Prostate gland (tissue), 2 donors: ENCODE measurements at regions not wholly inside any gene's neighbourhood (a gene's known extent, or its start where the extent isn't known, plus 50 kb on each side); places are given as distances from the start of the nearest gene placed in this dataset.
"Not testable (repeated sequence)": the region's sequence is repeated elsewhere in the genome, so short reads cannot be mapped to it uniquely, and the experiment has no call there.

Experiments
- DNase-seq: peaks from one replicate; pipeline ENCODE4 v3.0.0-alpha.2; 2019; ENCODE audit warnings: low spot score
- H3K27ac ChIP-seq, 2 donors: fragments of 200-600 bp; sonication (generic); 2 replicates each; pipeline ENCODE4 v1.5.1; 2017 to 2019
- H3K27me3 ChIP-seq: fragments of 200-600 bp; sonication (generic); replicated peaks from 2 replicates; pipeline ENCODE4 v1.5.1; 2019; ENCODE audit not compliant: insufficient read depth
- H3K36me3 ChIP-seq, 2 donors: fragments of 200-600 bp; sonication (generic); 1 replicate in 1 of 2; 2 replicates in 1 of 2; pipeline versions ENCODE4 v1.5.1 to v1.8.1; 2017 to 2019
- H3K4me1 ChIP-seq: fragments of 200-600 bp; sonication (generic); replicated peaks from 2 replicates; pipeline ENCODE4 v1.5.1; 2019
- H3K4me3 ChIP-seq, 2 donors: fragments of 200-600 bp; sonication (generic); 2 replicates each; pipeline ENCODE4 v1.5.1; 2017 to 2019
- H3K9me3 ChIP-seq: fragments of 200-600 bp; sonication (generic); 2 replicates; pipeline ENCODE4 v1.5.1; 2017
- CTCF ChIP-seq, 4 experiments: fragments of 200-600 bp in 2 of 4; fragments of 450-650 bp in 2 of 4; sonication (generic) in 2 of 4; IDR thresholded peaks; 1 replicate in 3 of 4; 2 replicates in 1 of 4; pipeline ENCODE4 v1.5.1; 2016 to 2019; ENCODE audit warnings: antibody characterized with exemption in 4 of 4, mild to moderate bottlenecking in 2 of 4, moderate library complexity in 2 of 4
- POLR2A ChIP-seq: fragments of 450-650 bp; IDR thresholded peaks from one replicate; pipeline ENCODE4 v1.6.1; 2016; ENCODE audit warnings: antibody characterized with exemption, mild to moderate bottlenecking
- POLR2AphosphoS5 ChIP-seq: sonication (generic); formaldehyde crosslinking; IDR thresholded peaks from one replicate; pipeline ENCODE4 v1.6.1; 2017; ENCODE audit warnings: antibody characterized with exemption
- WGBS: methylation state at CpG from one replicate; pipeline ENCODE4 v1.1.5; 2018; 5-methylcytosine and 5-hydroxymethylcytosine counted together
- intact Hi-C: fragments of 100-400 bp; cut with DNase I; formaldehyde crosslinking; loops from one replicate; pipeline ENCODE4 v1.14.2; 2022

- WGBS = 86% methylated on average over 7 of the region's 7 CpGs
- H3K36me3 ChIP-seq, H3K9me3 ChIP-seq, DNase-seq, H3K4me3 ChIP-seq, H3K27ac ChIP-seq, H3K4me1 ChIP-seq, H3K27me3 ChIP-seq, intact Hi-C loops: not testable (repeated sequence)
Observed at GRCh38 chr12:76971216-76971879, 92.5 kb upstream of the CSRP2 start.

- TF ChIP-seq POLR2A (no peak), CTCF (IDR thresholded peaks at IDR 0.05) (no peak), POLR2AphosphoS5 (no peak)
- intact Hi-C loops = no loop called here
- no peaks in the 10 kb centered on the region for H3K4me1 ChIP-seq
- no peaks in the 10 kb centered on the region for H3K36me3 ChIP-seq
- H3K27me3 ChIP-seq = no peaks in the 10 kb centered on the region
- no peaks in the 10 kb centered on the region for H3K9me3 ChIP-seq
- no peak overlapping the region for H3K4me3 ChIP-seq
- DNase-seq = no peak
- no peak overlapping the region for H3K27ac ChIP-seq
- WGBS = 57% methylated on average over 9 of the region's 9 CpGs
Observed at GRCh38 chr12:76967181-76967885, 88.5 kb upstream of the CSRP2 start.

GRCh38 chr12:76964784-76965571 lies 86.2 kb upstream of the CSRP2 start:
- DNase-seq = no peak
- Histone ChIP-seq H3K27me3 (no peaks in the 10 kb centered on the region), H3K9me3 (no peaks in the 10 kb centered on the region), H3K36me3 (no peaks in the 10 kb centered on the region), H3K4me3 (no peak overlapping the region), H3K27ac (no peak overlapping the region), H3K4me1 (no peaks in the 10 kb centered on the region)
- intact Hi-C loops = no loop called here
- TF ChIP-seq POLR2AphosphoS5 (no peak), POLR2A (no peak), CTCF (IDR thresholded peaks at IDR 0.05) (no peak)
- WGBS = 72% methylated on average over 6 of the region's 6 CpGs

GRCh38 chr12:76962099-76962498 lies 83.3 kb upstream of the CSRP2 start:
- H3K36me3 ChIP-seq = no peaks in the 10 kb centered on the region
- no peak for TF ChIP-seq POLR2AphosphoS5
- no peak for TF ChIP-seq CTCF (IDR thresholded peaks at IDR 0.05)
- no peak for TF ChIP-seq POLR2A
- no peak for DNase-seq

GRCh38 chr12:76957301-76957700 lies 78.5 kb upstream of the CSRP2 start:
- DNase-seq = no peak
- Histone ChIP-seq H3K4me3 (no peak overlapping the region), H3K4me1 (no peaks in the 10 kb centered on the region), H3K36me3 (no peaks in the 10 kb centered on the region), H3K27me3 (no peaks in the 10 kb centered on the region), H3K9me3 (no peaks in the 10 kb centered on the region), H3K27ac (no peak overlapping the region)
- TF ChIP-seq POLR2A (no peak), CTCF (IDR thresholded peaks at IDR 0.05) (no peak), POLR2AphosphoS5 (no peak)
- intact Hi-C loops = no loop called here

More at GRCh38 chr12:76962099-76962498, 83.3 kb upstream of the CSRP2 start:
- no peaks in the 10 kb centered on the region for H3K27me3 ChIP-seq
- WGBS = 81% methylated on average over 3 of the region's 3 CpGs
- H3K4me1 ChIP-seq = no peaks in the 10 kb centered on the region
- no peak overlapping the region for H3K4me3 ChIP-seq
- no peaks in the 10 kb centered on the region for H3K9me3 ChIP-seq
- no peak overlapping the region for H3K27ac ChIP-seq
- intact Hi-C loops = no loop called here
